H1 (cell line): ENCODE measurements at regions not wholly inside any gene's neighbourhood (a gene's known extent, or its start where the extent isn't known, plus 50 kb on each side); places are given as distances from the start of the nearest gene placed in this dataset.

Experiments used
- ATF2 ChIP-seq: IDR thresholded peaks from 2 replicates; pipeline ENCODE4 v1.6.1; 2012; ENCODE audit warnings: low read length, inconsistent platforms
- CTCF ChIP-seq, 3 experiments: IDR thresholded peaks; 1 replicate in 2 of 3; 2 replicates in 1 of 3; pipeline versions ENCODE4 v1.5.1 to v1.6.1; 2011; ENCODE audit warnings: low read length in 3 of 3, mild to moderate bottlenecking in 3 of 3, inconsistent platforms in 2 of 3, low read depth in 1 of 3, moderate library complexity in 1 of 3; ENCODE audit not compliant: insufficient read depth in 1 of 3; ENCODE audit errors: control extremely low read depth in 1 of 3
- JUND ChIP-seq: IDR thresholded peaks from 2 replicates; pipeline ENCODE4 v1.6.1; 2011; ENCODE audit warnings: mild to moderate bottlenecking, improper control_type of control experiment, low read length
- POLR2A ChIP-seq, 2 experiments: IDR thresholded peaks; 1 replicate in 1 of 2; 2 replicates in 1 of 2; pipeline ENCODE4 v1.6.1; 2011; ENCODE audit warnings: low read depth in 2 of 2, low read length in 2 of 2, mild to moderate bottlenecking in 2 of 2; ENCODE audit errors: control extremely low read depth in 1 of 2
- POLR2AphosphoS5 ChIP-seq: IDR thresholded peaks from 2 replicates; pipeline ENCODE4 v1.6.1; 2011; ENCODE audit warnings: low read depth, low read length
- RNF2 ChIP-seq: fragments of 200-900, 300-1000 bp; sonication (generic); IDR thresholded peaks from 2 replicates; pipeline ENCODE4 v1.7.1; 2016; ENCODE audit warnings: borderline replicate concordance, low read depth, mild to moderate bottlenecking, antibody characterized with exemption, low read length; ENCODE audit not compliant: poor library complexity, severe bottlenecking; ENCODE audit errors: missing control alignments
- SP2 ChIP-seq: IDR thresholded peaks from 2 replicates; pipeline ENCODE4 v1.6.1; 2012; ENCODE audit warnings: mild to moderate bottlenecking, low read length, inconsistent platforms
- SUZ12 ChIP-seq: fragments of 200-600 bp; sonication (generic); IDR thresholded peaks from 2 replicates; pipeline ENCODE4 v1.6.1; 2012; ENCODE audit warnings: mild to moderate bottlenecking, inconsistent platforms, low read length, moderate library complexity, mixed read lengths
- TAF1 ChIP-seq: IDR thresholded peaks from 2 replicates; pipeline ENCODE4 v1.6.1; 2011; ENCODE audit warnings: mild to moderate bottlenecking, low read depth, low read length
- ZNF274 ChIP-seq: IDR thresholded peaks from 2 replicates; pipeline ENCODE4 v1.7.0; 2012; ENCODE audit warnings: low read length, borderline replicate concordance; ENCODE audit errors: extremely low read depth
- TF ChIP-seq, protein P1 (sequence below): IDR thresholded peaks from 2 replicates; pipeline ENCODE4 v1.6.1; 2011; ENCODE audit warnings: low read length, improper control_type of control experiment

- TF ChIP-seq, protein P1, sequence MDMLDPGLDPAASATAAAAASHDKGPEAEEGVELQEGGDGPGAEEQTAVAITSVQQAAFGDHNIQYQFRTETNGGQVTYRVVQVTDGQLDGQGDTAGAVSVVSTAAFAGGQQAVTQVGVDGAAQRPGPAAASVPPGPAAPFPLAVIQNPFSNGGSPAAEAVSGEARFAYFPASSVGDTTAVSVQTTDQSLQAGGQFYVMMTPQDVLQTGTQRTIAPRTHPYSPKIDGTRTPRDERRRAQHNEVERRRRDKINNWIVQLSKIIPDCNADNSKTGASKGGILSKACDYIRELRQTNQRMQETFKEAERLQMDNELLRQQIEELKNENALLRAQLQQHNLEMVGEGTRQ = no peak
- TF ChIP-seq ZNF274 (no peak), ATF2 (no peak), CTCF (IDR thresholded peaks at IDR 0.05; ENCODE audit: control extremely low read depth in 1 of 3, insufficient read depth in 1 of 3, low read depth in 1 of 3, low read length in 3 of 3) (no peak), POLR2A (IDR thresholded peaks at IDR 0.05; ENCODE audit: control extremely low read depth in 1 of 2, low read depth in 2 of 2, low read length in 2 of 2) (no peak), RNF2 (peak; percentile 52), SUZ12 (peak; percentile 40), SP2 (no peak), JUND (no peak), TAF1 (no peak), POLR2AphosphoS5 (no peak)
Measured at GRCh38 chr6:41426888-41427641, 91.7 kb downstream of the NCR2 start.
